SK-N-SH (cell line): ENCODE measurements at regions not wholly inside any gene's neighbourhood (a gene's known extent, or its start where the extent isn't known, plus 50 kb on each side); places are given as distances from the start of the nearest gene placed in this dataset.

ENCODE experiments used
- CTCF ChIP-seq: fragments of 200-600 bp; sonication (generic); IDR thresholded peaks from 2 replicates; pipeline ENCODE4 v1.6.1; 2017; ENCODE audit warnings: antibody characterized with exemption, mild to moderate bottlenecking, moderate library complexity
- EZH2phosphoT487 ChIP-seq: fragments of 200-600 bp; sonication (generic); IDR thresholded peaks from 2 replicates; pipeline ENCODE4 v1.6.1; 2017; ENCODE audit warnings: low read depth, mixed run types, mild to moderate bottlenecking, antibody characterized with exemption, moderate library complexity, borderline replicate concordance
- MAX ChIP-seq: IDR thresholded peaks from 2 replicates; pipeline ENCODE4 v1.4.0; 2012; ENCODE audit warnings: low read depth
- MEF2A ChIP-seq: IDR thresholded peaks from 2 replicates; pipeline ENCODE4 v1.4.0; 2012; ENCODE audit warnings: low read depth, borderline replicate concordance
- NFIC ChIP-seq: IDR thresholded peaks from 2 replicates; pipeline ENCODE4 v1.4.0; 2012; ENCODE audit warnings: borderline replicate concordance
- POLR2AphosphoS5 ChIP-seq: IDR thresholded peaks from 2 replicates; pipeline ENCODE4 v1.6.1; 2012; ENCODE audit warnings: low read depth, low read length
- RAD21 ChIP-seq: IDR thresholded peaks from 2 replicates; pipeline ENCODE4 v1.6.1; 2012; ENCODE audit warnings: mild to moderate bottlenecking, low read length
- RCOR1 ChIP-seq: fragments of 150-350 bp; IDR thresholded peaks from 2 replicates; pipeline ENCODE4 v1.6.1; 2017; ENCODE audit warnings: antibody characterized with exemption, low read length
- RFX5 ChIP-seq: IDR thresholded peaks from 2 replicates; pipeline ENCODE4 v1.6.1; 2012; ENCODE audit warnings: mild to moderate bottlenecking, improper control_type of control experiment, low read length
- SIN3A ChIP-seq: IDR thresholded peaks from 2 replicates; pipeline ENCODE4 v1.6.1; 2012; ENCODE audit warnings: low read depth, mild to moderate bottlenecking, low read length, moderate library complexity, borderline replicate concordance
- SMC3 ChIP-seq: IDR thresholded peaks from 2 replicates; pipeline ENCODE4 v1.6.1; 2012; ENCODE audit warnings: low read depth, low read length, improper control_type of control experiment
- TAF1 ChIP-seq: IDR thresholded peaks from 2 replicates; pipeline ENCODE4 v1.6.1; 2012; ENCODE audit warnings: low read depth, mild to moderate bottlenecking, low read length, moderate library complexity, borderline replicate concordance
- USF1 ChIP-seq: IDR thresholded peaks from 2 replicates; pipeline ENCODE4 v1.4.0; 2012; ENCODE audit warnings: low read depth, borderline replicate concordance
- YY1 ChIP-seq: IDR thresholded peaks from 2 replicates; pipeline ENCODE4 v1.4.0; 2012; ENCODE audit warnings: low read depth, mild to moderate bottlenecking

DNA sequence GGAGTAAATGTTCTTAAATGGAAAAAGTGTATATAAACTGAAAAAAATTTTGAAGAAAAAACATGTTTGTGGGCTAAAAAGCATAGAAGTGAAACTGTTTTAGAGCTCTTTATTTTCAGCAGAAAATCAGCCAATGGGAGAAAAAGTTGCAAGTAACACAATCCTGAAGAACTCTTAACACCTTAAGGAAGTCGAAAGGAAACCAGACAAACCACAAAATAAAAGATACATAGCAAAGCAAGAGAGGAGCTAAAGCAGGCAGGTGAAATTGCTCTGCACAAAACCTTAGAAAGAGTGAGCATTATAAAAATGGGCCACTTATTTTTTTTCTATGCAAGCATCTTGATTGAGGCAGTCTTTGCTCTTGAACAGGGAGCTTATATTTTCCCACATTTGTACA lies 300.5 kb downstream of the RAP2B start:
- TF ChIP-seq EZH2phosphoT487 (no peak), TAF1 (no peak), CTCF (no peak), RFX5 (no peak), MAX (no peak), RCOR1 (no peak), MEF2A (no peak), YY1 (no peak), POLR2AphosphoS5 (no peak), USF1 (no peak), SIN3A (no peak), RAD21 (no peak), SMC3 (no peak), NFIC (no peak)
